ENCODE measurements at regions not wholly inside any gene's neighbourhood (a gene's known extent, or its start where the extent isn't known, plus 50 kb on each side); places are given as distances from the start of the nearest gene placed in this dataset.

GRCh38 chr2:221962186-221962585 is 336.6 kb downstream of the PAX3 start:
- Histone ChIP-seq H3K27ac (ENCODE audit: low read depth, low read length) (no peak overlapping the region), H3K4me3 (replicated peaks in 1 of 2; ENCODE audit: low read depth in 1 of 2, low read length in 2 of 2) (no peak overlapping the region), H3K9me3 (ENCODE audit: control insufficient read depth in 1 of 2, insufficient read depth in 1 of 2, low read depth in 1 of 2, low read length in 2 of 2) (no peaks in the 10 kb centered on the region), H3K9me2 (ENCODE audit: insufficient read depth) (no peaks in the 10 kb centered on the region; the same call in 1 of the 2 replicates), H4K20me1 (ENCODE audit: insufficient read depth) (no peaks in the 10 kb centered on the region), H3K36me3 (ENCODE audit: control insufficient read depth in 1 of 2, insufficient read depth in 2 of 2, low read length in 2 of 2) (no peaks in the 10 kb centered on the region), H3K4me1 (ENCODE audit: control insufficient read depth in 1 of 2, insufficient read depth in 2 of 2, low read length in 2 of 2) (no peaks in the 10 kb centered on the region), H3K27me3 (ENCODE audit: insufficient read depth, low read length) (peaks cover 8% of the 10 kb centered on the region; the same call in 1 of the 2 replicates), H2AFZ (ENCODE audit: low read depth, low read length, poor library complexity, severe bottlenecking) (no peak overlapping the region), H3K4me2 (ENCODE audit: low read length) (no peak overlapping the region), H3K79me2 (ENCODE audit: insufficient read depth, low read length) (no peaks in the 10 kb centered on the region), H3K9ac (ENCODE audit: low read length) (no peak overlapping the region)
- intact Hi-C loops (cut with micrococcal nuclease): no loop called here
- no peak for ATAC-seq
- CTCF ChIA-PET: no interaction called here
- no peak for TF ChIP-seq ZFX (IDR thresholded peaks at IDR 0.05)
- no peak for TF ChIP-seq CEBPB (IDR thresholded peaks at IDR 0.05; ENCODE audit: low read depth)
- no peak for TF ChIP-seq EZH2phosphoT487 (IDR thresholded peaks at IDR 0.05; ENCODE audit: borderline replicate concordance)
- TF ChIP-seq POLR2AphosphoS5 (IDR thresholded peaks at IDR 0.05; ENCODE audit: low read depth, low read length): no peak
- no peak for TF ChIP-seq FOSL1 (IDR thresholded peaks at IDR 0.05; ENCODE audit: low read depth)
- no peak for TF ChIP-seq TCF7L2 (IDR thresholded peaks at IDR 0.05; ENCODE audit: borderline replicate concordance, extremely low read depth, insufficient read depth, insufficient read length)
- no peak for TF ChIP-seq MAX (IDR thresholded peaks at IDR 0.05)
- TF ChIP-seq, protein P1, sequence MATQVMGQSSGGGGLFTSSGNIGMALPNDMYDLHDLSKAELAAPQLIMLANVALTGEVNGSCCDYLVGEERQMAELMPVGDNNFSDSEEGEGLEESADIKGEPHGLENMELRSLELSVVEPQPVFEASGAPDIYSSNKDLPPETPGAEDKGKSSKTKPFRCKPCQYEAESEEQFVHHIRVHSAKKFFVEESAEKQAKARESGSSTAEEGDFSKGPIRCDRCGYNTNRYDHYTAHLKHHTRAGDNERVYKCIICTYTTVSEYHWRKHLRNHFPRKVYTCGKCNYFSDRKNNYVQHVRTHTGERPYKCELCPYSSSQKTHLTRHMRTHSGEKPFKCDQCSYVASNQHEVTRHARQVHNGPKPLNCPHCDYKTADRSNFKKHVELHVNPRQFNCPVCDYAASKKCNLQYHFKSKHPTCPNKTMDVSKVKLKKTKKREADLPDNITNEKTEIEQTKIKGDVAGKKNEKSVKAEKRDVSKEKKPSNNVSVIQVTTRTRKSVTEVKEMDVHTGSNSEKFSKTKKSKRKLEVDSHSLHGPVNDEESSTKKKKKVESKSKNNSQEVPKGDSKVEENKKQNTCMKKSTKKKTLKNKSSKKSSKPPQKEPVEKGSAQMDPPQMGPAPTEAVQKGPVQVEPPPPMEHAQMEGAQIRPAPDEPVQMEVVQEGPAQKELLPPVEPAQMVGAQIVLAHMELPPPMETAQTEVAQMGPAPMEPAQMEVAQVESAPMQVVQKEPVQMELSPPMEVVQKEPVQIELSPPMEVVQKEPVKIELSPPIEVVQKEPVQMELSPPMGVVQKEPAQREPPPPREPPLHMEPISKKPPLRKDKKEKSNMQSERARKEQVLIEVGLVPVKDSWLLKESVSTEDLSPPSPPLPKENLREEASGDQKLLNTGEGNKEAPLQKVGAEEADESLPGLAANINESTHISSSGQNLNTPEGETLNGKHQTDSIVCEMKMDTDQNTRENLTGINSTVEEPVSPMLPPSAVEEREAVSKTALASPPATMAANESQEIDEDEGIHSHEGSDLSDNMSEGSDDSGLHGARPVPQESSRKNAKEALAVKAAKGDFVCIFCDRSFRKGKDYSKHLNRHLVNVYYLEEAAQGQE (IDR thresholded peaks at IDR 0.05; ENCODE audit: low read depth): no peak
- no peak for TF ChIP-seq SRF (IDR thresholded peaks at IDR 0.05; ENCODE audit: low read depth)
- no peak for TF ChIP-seq POLR2A (IDR thresholded peaks at IDR 0.05; ENCODE audit: borderline replicate concordance, extremely low read depth, insufficient read depth, insufficient read length)
- no peak for TF ChIP-seq ELF1 (IDR thresholded peaks at IDR 0.05; ENCODE audit: borderline replicate concordance, low read depth)
- TF ChIP-seq RAD21 (IDR thresholded peaks at IDR 0.05; ENCODE audit: low read depth): no peak
- no peak for TF ChIP-seq ZNF274 (IDR thresholded peaks at IDR 0.05; ENCODE audit: low read depth, low read length)
- no peak for TF ChIP-seq SP1 (IDR thresholded peaks at IDR 0.05; ENCODE audit: low read depth)
- no peak for TF ChIP-seq SIN3A (IDR thresholded peaks at IDR 0.05; ENCODE audit: low read depth)
- no peak for TF ChIP-seq ZBTB33 (IDR thresholded peaks at IDR 0.05; ENCODE audit: extremely low read depth, insufficient replicate concordance, low read length)
- no peak for DNase-seq (ENCODE audit: low read depth, low spot score)
- POLR2A ChIA-PET: no interaction called here
- RAD21 ChIA-PET (ENCODE audit: low non-redundant PET in 1 of 2, low total read pairs in 2 of 2, uncharacterized antibody in 2 of 2, unreplicated experiment in 2 of 2): no interaction called here
- no TSS peak for BruUV-seq (replicated peaks)

Data from HCT116 (cell line).